ENCODE measurements at regions not wholly inside any gene's neighbourhood (a gene's known extent, or its start where the extent isn't known, plus 50 kb on each side); places are given as distances from the start of the nearest gene placed in this dataset.

GRCh38 chr6:40917603-40918002, 121.4 kb downstream of the UNC5CL start:
- TF ChIP-seq CTCF (IDR thresholded peaks at IDR 0.05), result no peak

- no peak for TF ChIP-seq CTCF (IDR thresholded peaks at IDR 0.05)
Observed at GRCh38 chr6:40916845-40917244, 122.2 kb downstream of the UNC5CL start.

GRCh38 chr6:40915165-40915564, 123.9 kb downstream of the UNC5CL start:
- TF ChIP-seq CTCF (IDR thresholded peaks at IDR 0.05), result no peak

GRCh38 chr6:40914005-40914404, 125.0 kb downstream of the UNC5CL start:
- TF ChIP-seq CTCF (IDR thresholded peaks at IDR 0.05), result no peak

- peak; percentile 61 for TF ChIP-seq CTCF (IDR thresholded peaks at IDR 0.05)
Observed at GRCh38 chr6:40912158-40912946, 126.7 kb downstream of the UNC5CL start.

- no peak for TF ChIP-seq CTCF (IDR thresholded peaks at IDR 0.05)
Observed at GRCh38 chr6:40910260-40910893, 128.6 kb downstream of the UNC5CL start.

GRCh38 chr6:40909811-40910210, 129.2 kb downstream of the UNC5CL start:
- TF ChIP-seq CTCF (IDR thresholded peaks at IDR 0.05), result no peak
